Fibroblast of skin of abdomen (primary cell): ENCODE measurements at regions not wholly inside any gene's neighbourhood (a gene's known extent, or its start where the extent isn't known, plus 50 kb on each side); places are given as distances from the start of the nearest gene placed in this dataset.

Source experiments
- DNase-seq: peaks from one replicate; pipeline ENCODE4 v3.0.0-alpha.2; 2013

- DNase-seq: no peak
These were observed 417.7 kb upstream of the JARID2 start for GRCh38 chr6:14828201-14828611.

GRCh38 chr6:14831070-14831469 lies 414.8 kb upstream of the JARID2 start:
- DNase-seq: no peak

- DNase-seq: no peak
These were observed 413.9 kb upstream of the JARID2 start for GRCh38 chr6:14831937-14832336.

- DNase-seq: no peak
These were observed 413.4 kb upstream of the JARID2 start for GRCh38 chr6:14832427-14832826.

- no peak for DNase-seq
These were observed 410.9 kb upstream of the JARID2 start for GRCh38 chr6:14834851-14835530.

- DNase-seq: no peak
These were observed 408.4 kb upstream of the JARID2 start for GRCh38 chr6:14837435-14837834.

- peak; percentile 41 for DNase-seq
These were observed 407.7 kb upstream of the JARID2 start for GRCh38 chr6:14838133-14838583.

- DNase-seq: peak; percentile 99
These were observed 403.9 kb upstream of the JARID2 start for GRCh38 chr6:14841901-14842421.

GRCh38 chr6:14844411-14844810 lies 401.5 kb upstream of the JARID2 start:
- no peak for DNase-seq

GRCh38 chr6:14848019-14848418 lies 397.9 kb upstream of the JARID2 start:
- DNase-seq: no peak

GRCh38 chr6:14849185-14849584 lies 396.7 kb upstream of the JARID2 start:
- DNase-seq: no peak

- DNase-seq: peak; percentile 38
These were observed 394.6 kb upstream of the JARID2 start for GRCh38 chr6:14851281-14851680.

- no peak for DNase-seq
These were observed 393.5 kb upstream of the JARID2 start for GRCh38 chr6:14852375-14852774.

GRCh38 chr6:14856177-14856576 lies 389.7 kb upstream of the JARID2 start:
- no peak for DNase-seq

GRCh38 chr6:14857001-14857400 lies 388.9 kb upstream of the JARID2 start:
- no peak for DNase-seq

- no peak for DNase-seq
These were observed 388.4 kb upstream of the JARID2 start for GRCh38 chr6:14857501-14857900.

GRCh38 chr6:14858808-14859207 lies 387.1 kb upstream of the JARID2 start:
- no peak for DNase-seq

- DNase-seq: no peak
These were observed 385.1 kb upstream of the JARID2 start for GRCh38 chr6:14860774-14861173.

GRCh38 chr6:14861491-14861943 lies 384.4 kb upstream of the JARID2 start:
- DNase-seq: no peak

GRCh38 chr6:14862845-14863244 lies 383.0 kb upstream of the JARID2 start:
- DNase-seq: no peak

- DNase-seq: no peak
These were observed 381.7 kb upstream of the JARID2 start for GRCh38 chr6:14863902-14864850.

GRCh38 chr6:14865531-14866100 lies 380.3 kb upstream of the JARID2 start:
- DNase-seq: peak; percentile 37

- DNase-seq: no peak
These were observed 378.1 kb upstream of the JARID2 start for GRCh38 chr6:14867802-14868201.
